K562 (cell line): ENCODE measurements at regions not wholly inside any gene's neighbourhood (a gene's known extent, or its start where the extent isn't known, plus 50 kb on each side); places are given as distances from the start of the nearest gene placed in this dataset.

Source experiments
- NFIC ChIP-seq: fragments of 450-650 bp; IDR thresholded peaks from 2 replicates; pipeline ENCODE4 v1.6.1; 2017; ENCODE audit warnings: mild to moderate bottlenecking, inconsistent platforms
- NKRF ChIP-seq: fragments of 450-650 bp; IDR thresholded peaks from 2 replicates; pipeline ENCODE4 v1.6.1; 2016; ENCODE audit warnings: borderline replicate concordance
- THRA ChIP-seq: fragments of 450-650 bp; IDR thresholded peaks from 2 replicates; pipeline ENCODE4 v1.6.1; 2017; ENCODE audit warnings: mild to moderate bottlenecking, moderate library complexity
- YY1 ChIP-seq, 3 experiments: IDR thresholded peaks; 2 replicates each; pipeline ENCODE4 v1.6.1; 2011; ENCODE audit warnings: low read length in 2 of 3, mild to moderate bottlenecking in 2 of 3, moderate library complexity in 2 of 3, borderline replicate concordance in 1 of 3, control low read depth in 1 of 3, low read depth in 1 of 3; ENCODE audit not compliant: insufficient read depth in 3 of 3, insufficient replicate concordance in 2 of 3, control insufficient read depth in 1 of 3, insufficient read length in 1 of 3; ENCODE audit errors: extremely low read depth in 1 of 3
- ZBTB7A ChIP-seq: IDR thresholded peaks from 2 replicates; pipeline ENCODE4 v1.6.1; 2011; ENCODE audit warnings: low read depth, mild to moderate bottlenecking, low read length, moderate library complexity, borderline replicate concordance; ENCODE audit not compliant: control insufficient read depth

- TF ChIP-seq ZBTB7A: no peak
- TF ChIP-seq NKRF: no peak
- TF ChIP-seq YY1 (IDR thresholded peaks at IDR 0.05; ENCODE audit: borderline replicate concordance in 1 of 3, control insufficient read depth in 1 of 3, extremely low read depth in 1 of 3, insufficient read depth in 3 of 3, insufficient read length in 1 of 3, insufficient replicate concordance in 2 of 3, low read depth in 1 of 3, low read length in 2 of 3): no peak
- TF ChIP-seq NFIC: no peak
- no peak for TF ChIP-seq THRA
These were observed 161.6 kb downstream of the DDX1 start for GRCh38 chr2:15753233-15753798.
